ENCODE measurements at regions not wholly inside any gene's neighbourhood (a gene's known extent, or its start where the extent isn't known, plus 50 kb on each side); places are given as distances from the start of the nearest gene placed in this dataset.
A peak's percentile ranks its signal among the peaks of the same experiment; 100 is the strongest.

GRCh38 chr10:43701295-43701694 is 52.6 kb upstream of the ZNF32 start:
- Histone ChIP-seq H3K27me3 (no peaks in the 10 kb centered on the region), H3K36me3 (no peaks in the 10 kb centered on the region), H4K20me1 (no peaks in the 10 kb centered on the region), H3K4me2 (no peak overlapping the region), H3K27ac (no peak overlapping the region), H3K9ac (no peak overlapping the region), H3K9me3 (replicated peaks in 1 of 11) (no peaks in the 10 kb centered on the region), H3K4me3 (no peak overlapping the region), H3K4me1 (peaks cover 0 to 30% (median 15%) of the 10 kb centered on the region in 10 experiments; a peak in 15 of 20 replicates)
- no peak for TF ChIP-seq Cebpa-rat (IDR thresholded peaks at IDR 0.05)

GRCh38 chr10:43700306-43700705 is 51.6 kb upstream of the ZNF32 start:
- TF ChIP-seq Cebpa-rat (IDR thresholded peaks at IDR 0.05): no peak
- Histone ChIP-seq H3K4me1 (peaks cover 6 to 39% (median 25%) of the 10 kb centered on the region in 10 experiments; a peak in 18 of 20 replicates), H4K20me1 (no peaks in the 10 kb centered on the region), H3K27me3 (peaks cover 0 to 4% (median 0%) of the 10 kb centered on the region in 11 experiments; a peak in 1 of 22 replicates), H3K9ac (no peak overlapping the region), H3K9me3 (replicated peaks in 1 of 11) (no peaks in the 10 kb centered on the region), H3K4me3 (no peak overlapping the region), H3K36me3 (no peaks in the 10 kb centered on the region), H3K27ac (no peak overlapping the region), H3K4me2 (peak overlapping the region in 1 of 11 experiments; percentile 3; a peak in 1 of 22 replicates)

- no peaks in the 10 kb centered on the region for H4K20me1 ChIP-seq
- no peak overlapping the region for H3K27ac ChIP-seq
- H3K27me3 ChIP-seq: peaks cover 0 to 4% (median 0%) of the 10 kb centered on the region in 11 experiments; a peak in 1 of 22 replicates
- no peak overlapping the region for H3K4me3 ChIP-seq
- no peak overlapping the region for H3K4me2 ChIP-seq
- H3K36me3 ChIP-seq: no peaks in the 10 kb centered on the region
- no peaks in the 10 kb centered on the region for H3K9me3 ChIP-seq (replicated peaks in 1 of 11)
- no peak for TF ChIP-seq Cebpa-rat (IDR thresholded peaks at IDR 0.05)
- no peak overlapping the region for H3K9ac ChIP-seq
- peaks cover 6 to 47% (median 29%) of the 10 kb centered on the region in 10 experiments; a peak in 18 of 20 replicates for H3K4me1 ChIP-seq
Observed at GRCh38 chr10:43699516-43699915, 50.8 kb upstream of the ZNF32 start.

Measured in BLaER1 treated with 17β-estradiol and CSF1 and Interleukin-3, amounts not matched to agents 10 nM and 100 nM (cell line).